GM12892 (cell line): ENCODE measurements at regions not wholly inside any gene's neighbourhood (a gene's known extent, or its start where the extent isn't known, plus 50 kb on each side); places are given as distances from the start of the nearest gene placed in this dataset.

Experiments
- POLR2A ChIP-seq: IDR thresholded peaks from 2 replicates; pipeline ENCODE4 v1.6.1; 2011; ENCODE audit warnings: low read depth, low read length, control low read depth
- POLR2AphosphoS5 ChIP-seq: IDR thresholded peaks from 2 replicates; pipeline ENCODE4 v1.6.1; 2011; ENCODE audit warnings: low read depth, low read length, control low read depth
- TAF1 ChIP-seq: IDR thresholded peaks from 2 replicates; pipeline ENCODE4 v1.6.1; 2011; ENCODE audit warnings: low read depth, mild to moderate bottlenecking, control low read depth, low read length, borderline replicate concordance

DNA sequence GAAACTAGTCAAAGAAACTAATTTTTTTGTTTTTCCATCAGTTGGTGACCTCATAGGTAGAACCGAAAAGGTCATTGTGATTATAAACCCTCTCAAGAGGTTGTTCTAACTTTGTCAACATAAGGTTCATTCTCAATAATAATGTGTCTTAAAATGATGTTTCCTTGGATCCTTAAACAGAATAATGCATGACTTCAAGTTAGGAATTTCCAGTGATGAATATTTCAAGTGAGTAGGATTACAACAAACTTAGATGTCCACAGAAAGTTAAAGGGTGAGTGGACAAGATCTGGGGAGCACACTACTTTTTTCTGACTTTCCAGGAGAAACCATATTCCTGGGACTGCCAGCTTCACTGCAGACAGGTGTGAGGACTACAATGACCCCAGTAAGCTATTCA lies 239.0 kb upstream of the PTGER4 start:
- TF ChIP-seq POLR2A (no peak), TAF1 (no peak), POLR2AphosphoS5 (no peak)
